ENCODE measurements at regions not wholly inside any gene's neighbourhood (a gene's known extent, or its start where the extent isn't known, plus 50 kb on each side); places are given as distances from the start of the nearest gene placed in this dataset.

DNA sequence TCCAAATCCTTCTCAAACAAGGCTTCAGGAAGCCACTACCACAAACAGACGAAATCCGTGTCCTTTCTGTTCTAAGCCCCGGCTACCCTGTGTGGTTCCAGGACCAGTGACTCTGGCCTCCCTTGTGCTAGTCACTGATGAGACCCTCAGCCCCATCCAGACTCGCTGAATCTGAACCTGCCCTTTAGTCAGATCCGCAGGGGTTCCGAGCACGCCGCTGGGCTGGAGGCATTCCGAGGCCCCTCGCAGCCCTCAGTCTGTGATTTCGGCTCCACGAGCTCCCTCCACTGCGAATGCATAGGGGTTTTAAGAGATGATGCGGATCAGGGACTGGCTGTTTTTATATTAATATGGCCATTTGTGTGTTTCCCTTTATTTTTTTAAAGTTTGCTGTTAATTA lies 292.7 kb downstream of the IRF8 start:
- no CpG with 5 or more reads among the region's 14 CpGs for WGBS, 2 donors (ENCODE audit: extremely low coverage in 2 of 2, insufficient read length in 2 of 2, insufficient replicate concordance in 1 of 2)
- no peak overlapping the region for H2AK5ac ChIP-seq (ENCODE audit: low read depth, low read length)
- H3K23ac ChIP-seq (ENCODE audit: low read depth, low read length, poor library complexity): peak overlapping the region; percentile 56
- peak overlapping the region; percentile 11 for H3K14ac ChIP-seq (ENCODE audit: low read length)
- peaks cover 0 to 5% of the 10 kb centered on the region in 2 donors for H3K4me1 ChIP-seq (ENCODE audit: control insufficient read depth in 2 of 2, insufficient read depth in 1 of 2, low read depth in 1 of 2, low read length in 2 of 2)
- H3K4me3 ChIP-seq (ENCODE audit: low read length in 2 of 2): no peak overlapping the region
- no peaks in the 10 kb centered on the region for H3K9me3 ChIP-seq (replicated peaks in 1 of 2; ENCODE audit: control insufficient read depth in 2 of 2, insufficient read depth in 1 of 2, low read depth in 1 of 2, low read length in 2 of 2)
- peak overlapping the region; percentile 22 for H3K18ac ChIP-seq (ENCODE audit: low read length)
- no peak overlapping the region for H2BK15ac ChIP-seq (ENCODE audit: low read length)
- no peak overlapping the region for H2BK5ac ChIP-seq (ENCODE audit: low read length)
- H2AFZ ChIP-seq (ENCODE audit: low read length): no peak overlapping the region
- H3K36me3 ChIP-seq (replicated peaks in 1 of 2; ENCODE audit: control insufficient read depth in 2 of 2, insufficient read depth in 2 of 2, low read length in 2 of 2): no peaks in the 10 kb centered on the region
- H2BK120ac ChIP-seq (ENCODE audit: low read depth, low read length): no peak overlapping the region
- no peak overlapping the region for H3K9ac ChIP-seq (ENCODE audit: low read depth, low read length, poor library complexity)
- H2BK12ac ChIP-seq (ENCODE audit: low read length): no peak overlapping the region
- H3K27me3 ChIP-seq (ENCODE audit: control insufficient read depth in 3 of 3, insufficient read depth in 3 of 3, low read depth in 1 of 3, low read length in 3 of 3): peaks cover 0 to 68% (median 3%) of the 10 kb centered on the region in 3 experiments
- no peak overlapping the region for H3K4me2 ChIP-seq (ENCODE audit: insufficient read depth, low read length, poor library complexity, severe bottlenecking)
- DNase-seq (ENCODE audit: low spot score): no peak
- no peak overlapping the region for H3K4ac ChIP-seq (ENCODE audit: low read length)
- no peak overlapping the region for H4K8ac ChIP-seq (ENCODE audit: low read depth, low read length)
- H3K79me1 ChIP-seq (ENCODE audit: low read depth, low read length): no peaks in the 10 kb centered on the region
- H3K27ac ChIP-seq (replicated peaks; ENCODE audit: low read length): no peak overlapping the region
- no peak overlapping the region for H4K91ac ChIP-seq (ENCODE audit: low read depth, low read length, poor library complexity)

GRCh38 chr16:86193528-86194193 lies 294.7 kb downstream of the IRF8 start:
- H2BK12ac ChIP-seq (ENCODE audit: low read length): peak overlapping the region; percentile 14
- no peak overlapping the region for H4K91ac ChIP-seq (ENCODE audit: low read depth, low read length, poor library complexity)
- no CpG with 5 or more reads among the region's 15 CpGs for WGBS, 2 donors (ENCODE audit: extremely low coverage in 2 of 2, insufficient read length in 2 of 2, insufficient replicate concordance in 1 of 2)
- no peak for DNase-seq (ENCODE audit: low spot score)
- no peak overlapping the region for H2BK120ac ChIP-seq (ENCODE audit: low read depth, low read length)
- H3K23ac ChIP-seq (ENCODE audit: low read depth, low read length, poor library complexity): peak overlapping the region; percentile 59
- H3K18ac ChIP-seq (ENCODE audit: low read length): no peak overlapping the region
- no peak overlapping the region for H3K14ac ChIP-seq (ENCODE audit: low read length)
- H3K4ac ChIP-seq (ENCODE audit: low read length): no peak overlapping the region
- H3K79me1 ChIP-seq (ENCODE audit: low read depth, low read length): no peaks in the 10 kb centered on the region
- H3K4me1 ChIP-seq (ENCODE audit: control insufficient read depth in 2 of 2, insufficient read depth in 1 of 2, low read depth in 1 of 2, low read length in 2 of 2): peaks cover 0 to 5% of the 10 kb centered on the region in 2 donors
- no peak overlapping the region for H4K8ac ChIP-seq (ENCODE audit: low read depth, low read length)
- H2AFZ ChIP-seq (ENCODE audit: low read length): no peak overlapping the region
- H3K36me3 ChIP-seq (replicated peaks in 1 of 2; ENCODE audit: control insufficient read depth in 2 of 2, insufficient read depth in 2 of 2, low read length in 2 of 2): no peaks in the 10 kb centered on the region
- H2AK5ac ChIP-seq (ENCODE audit: low read depth, low read length): no peak overlapping the region
- H2BK15ac ChIP-seq (ENCODE audit: low read length): no peak overlapping the region
- H2BK5ac ChIP-seq (ENCODE audit: low read length): no peak overlapping the region
- no peak overlapping the region for H3K4me3 ChIP-seq (ENCODE audit: low read length in 2 of 2)
- no peak overlapping the region for H3K27ac ChIP-seq (replicated peaks; ENCODE audit: low read length)
- no peak overlapping the region for H3K9ac ChIP-seq (ENCODE audit: low read depth, low read length, poor library complexity)
- H3K4me2 ChIP-seq (ENCODE audit: insufficient read depth, low read length, poor library complexity, severe bottlenecking): no peak overlapping the region
- no peaks in the 10 kb centered on the region for H3K9me3 ChIP-seq (replicated peaks in 1 of 2; ENCODE audit: control insufficient read depth in 2 of 2, insufficient read depth in 1 of 2, low read depth in 1 of 2, low read length in 2 of 2)
- peaks cover 0 to 85% (median 3%) of the 10 kb centered on the region in 3 experiments for H3K27me3 ChIP-seq (ENCODE audit: control insufficient read depth in 3 of 3, insufficient read depth in 3 of 3, low read depth in 1 of 3, low read length in 3 of 3)

GRCh38 chr16:86195863-86196630 lies 297.1 kb downstream of the IRF8 start:
- Histone ChIP-seq H3K4me2 (ENCODE audit: insufficient read depth, low read length, poor library complexity, severe bottlenecking) (no peak overlapping the region), H3K4ac (ENCODE audit: low read length) (no peak overlapping the region), H2AFZ (ENCODE audit: low read length) (peak overlapping the region; percentile 56), H3K4me3 (ENCODE audit: low read length in 2 of 2) (no peak overlapping the region), H2BK120ac (ENCODE audit: low read depth, low read length) (no peak overlapping the region), H2BK12ac (ENCODE audit: low read length) (no peak overlapping the region), H3K9ac (ENCODE audit: low read depth, low read length, poor library complexity) (no peak overlapping the region), H4K91ac (ENCODE audit: low read depth, low read length, poor library complexity) (no peak overlapping the region), H2AK5ac (ENCODE audit: low read depth, low read length) (no peak overlapping the region), H3K36me3 (replicated peaks in 1 of 2; ENCODE audit: control insufficient read depth in 2 of 2, insufficient read depth in 2 of 2, low read length in 2 of 2) (no peaks in the 10 kb centered on the region), H3K79me1 (ENCODE audit: low read depth, low read length) (no peaks in the 10 kb centered on the region), H2BK15ac (ENCODE audit: low read length) (no peak overlapping the region), H3K9me3 (replicated peaks in 1 of 2; ENCODE audit: control insufficient read depth in 2 of 2, insufficient read depth in 1 of 2, low read depth in 1 of 2, low read length in 2 of 2) (no peaks in the 10 kb centered on the region), H3K4me1 (ENCODE audit: control insufficient read depth in 2 of 2, insufficient read depth in 1 of 2, low read depth in 1 of 2, low read length in 2 of 2) (peaks cover 0 to 5% of the 10 kb centered on the region in 2 donors), H2BK5ac (ENCODE audit: low read length) (no peak overlapping the region), H3K23ac (ENCODE audit: low read depth, low read length, poor library complexity) (no peak overlapping the region), H3K18ac (ENCODE audit: low read length) (no peak overlapping the region), H3K27ac (replicated peaks; ENCODE audit: low read length) (no peak overlapping the region), H3K27me3 (ENCODE audit: control insufficient read depth in 3 of 3, insufficient read depth in 3 of 3, low read depth in 1 of 3, low read length in 3 of 3) (peaks cover 0 to 94% (median 3%) of the 10 kb centered on the region in 3 experiments), H3K14ac (ENCODE audit: low read length) (no peak overlapping the region), H4K8ac (ENCODE audit: low read depth, low read length) (no peak overlapping the region)
- DNase-seq (ENCODE audit: low spot score): peak; percentile 37
- no CpG with 5 or more reads among the region's 22 CpGs for WGBS, 2 donors (ENCODE audit: extremely low coverage in 2 of 2, insufficient read length in 2 of 2, insufficient replicate concordance in 1 of 2)

- H3K4me2 ChIP-seq (ENCODE audit: insufficient read depth, low read length, poor library complexity, severe bottlenecking): no peak overlapping the region
- no CpG with 5 or more reads among the region's 18 CpGs for WGBS, 2 donors (ENCODE audit: extremely low coverage in 2 of 2, insufficient read length in 2 of 2, insufficient replicate concordance in 1 of 2)
- H4K91ac ChIP-seq (ENCODE audit: low read depth, low read length, poor library complexity): no peak overlapping the region
- H2BK12ac ChIP-seq (ENCODE audit: low read length): no peak overlapping the region
- H4K8ac ChIP-seq (ENCODE audit: low read depth, low read length): no peak overlapping the region
- H3K27me3 ChIP-seq (ENCODE audit: control insufficient read depth in 3 of 3, insufficient read depth in 3 of 3, low read depth in 1 of 3, low read length in 3 of 3): peaks cover 0 to 94% (median 3%) of the 10 kb centered on the region in 3 experiments
- H3K9me3 ChIP-seq (replicated peaks in 1 of 2; ENCODE audit: control insufficient read depth in 2 of 2, insufficient read depth in 1 of 2, low read depth in 1 of 2, low read length in 2 of 2): no peaks in the 10 kb centered on the region
- no peak for DNase-seq (ENCODE audit: low spot score)
- no peak overlapping the region for H2BK15ac ChIP-seq (ENCODE audit: low read length)
- H2AFZ ChIP-seq (ENCODE audit: low read length): no peak overlapping the region
- no peak overlapping the region for H3K9ac ChIP-seq (ENCODE audit: low read depth, low read length, poor library complexity)
- H3K79me1 ChIP-seq (ENCODE audit: low read depth, low read length): no peaks in the 10 kb centered on the region
- no peak overlapping the region for H2BK5ac ChIP-seq (ENCODE audit: low read length)
- H3K27ac ChIP-seq (replicated peaks; ENCODE audit: low read length): no peak overlapping the region
- H2AK5ac ChIP-seq (ENCODE audit: low read depth, low read length): no peak overlapping the region
- no peak overlapping the region for H3K23ac ChIP-seq (ENCODE audit: low read depth, low read length, poor library complexity)
- H3K4ac ChIP-seq (ENCODE audit: low read length): no peak overlapping the region
- no peak overlapping the region for H2BK120ac ChIP-seq (ENCODE audit: low read depth, low read length)
- H3K4me1 ChIP-seq (ENCODE audit: control insufficient read depth in 2 of 2, insufficient read depth in 1 of 2, low read depth in 1 of 2, low read length in 2 of 2): peaks cover 0 to 5% of the 10 kb centered on the region in 2 donors
- H3K36me3 ChIP-seq (replicated peaks in 1 of 2; ENCODE audit: control insufficient read depth in 2 of 2, insufficient read depth in 2 of 2, low read length in 2 of 2): no peaks in the 10 kb centered on the region
- H3K14ac ChIP-seq (ENCODE audit: low read length): no peak overlapping the region
- H3K18ac ChIP-seq (ENCODE audit: low read length): no peak overlapping the region
- H3K4me3 ChIP-seq (ENCODE audit: low read length in 2 of 2): no peak overlapping the region
Measured at GRCh38 chr16:86196687-86197391, 297.9 kb downstream of the IRF8 start.
